BLaER1 treated with 17β-estradiol and CSF1 and Interleukin-3, amounts not matched to agents 10 nM and 100 nM (cell line): ENCODE measurements at regions not wholly inside any gene's neighbourhood (a gene's known extent, or its start where the extent isn't known, plus 50 kb on each side); places are given as distances from the start of the nearest gene placed in this dataset.
A peak's percentile ranks its signal among the peaks of the same experiment; 100 is the strongest.

Experiments used
- H3K27ac ChIP-seq, 11 experiments: shearing (Covaris generic); formaldehyde crosslinking; 2 replicates each; pipeline ENCODE4 v1.8.1; 2022
- H3K27me3 ChIP-seq, 11 experiments: shearing (Covaris generic); formaldehyde crosslinking; 2 replicates each; pipeline ENCODE4 v1.8.1; 2022
- H3K36me3 ChIP-seq, 11 experiments: shearing (Covaris generic); formaldehyde crosslinking; 2 replicates each; pipeline ENCODE4 v1.8.1; 2022
- H3K4me1 ChIP-seq, 10 experiments: shearing (Covaris generic); formaldehyde crosslinking; 2 replicates each; pipeline ENCODE4 v1.8.1; 2022
- H3K4me2 ChIP-seq, 11 experiments: shearing (Covaris generic); formaldehyde crosslinking; 2 replicates each; pipeline ENCODE4 v1.8.1; 2022
- H3K4me3 ChIP-seq, 10 experiments: shearing (Covaris generic); formaldehyde crosslinking; 2 replicates each; pipeline ENCODE4 v1.8.1; 2022
- H3K9ac ChIP-seq, 11 experiments: shearing (Covaris generic); formaldehyde crosslinking; 2 replicates each; pipeline ENCODE4 v1.8.1; 2022
- H3K9me3 ChIP-seq, 11 experiments: shearing (Covaris generic); formaldehyde crosslinking; replicated peaks in 1 of 11; 2 replicates each; pipeline ENCODE4 v1.8.1; 2022
- H4K20me1 ChIP-seq, 11 experiments: shearing (Covaris generic); formaldehyde crosslinking; 2 replicates each; pipeline ENCODE4 v1.8.1; 2022
- Cebpa-rat ChIP-seq, 11 experiments: shearing (Covaris generic); IDR thresholded peaks; 2 replicates each; pipeline ENCODE4 v1.8.1; 2022

GRCh38 chr12:65657635-65658034, 166.6 kb upstream of the HMGA2 start:
- no peak for TF ChIP-seq Cebpa-rat (IDR thresholded peaks at IDR 0.05)
- Histone ChIP-seq H3K4me3 (no peak overlapping the region), H3K27ac (peak overlapping the region in 10 of 11 experiments; percentile 49 to 80 (median 72); a peak in 19 of 22 replicates), H4K20me1 (no peaks in the 10 kb centered on the region), H3K36me3 (no peaks in the 10 kb centered on the region), H3K27me3 (peaks cover 0 to 19% (median 0%) of the 10 kb centered on the region in 11 experiments; a peak in 4 of 22 replicates), H3K9me3 (0 out of 22 replicates have a peak, but pooled peaks cover 0 to 12% (median 0%) of the 10 kb centered on the region in 11 experiments), H3K4me1 (peaks cover 10 to 53% (median 23%) of the 10 kb centered on the region in 10 experiments), H3K4me2 (peak overlapping the region; percentile 48 to 77 (median 64)), H3K9ac (peak overlapping the region in 5 of 11 experiments; percentile 29 to 55 (median 49); a peak in 9 of 22 replicates)

GRCh38 chr12:65658360-65658759, 165.9 kb upstream of the HMGA2 start:
- Histone ChIP-seq H3K9me3 (peaks cover 0 to 12% (median 0%) of the 10 kb centered on the region in 11 experiments; a peak in 2 of 22 replicates), H3K27ac (no peak overlapping the region), H3K4me1 (peaks cover 10 to 50% (median 23%) of the 10 kb centered on the region in 10 experiments)

GRCh38 chr12:65659681-65660080, 164.6 kb upstream of the HMGA2 start:
- Histone ChIP-seq H4K20me1 (no peaks in the 10 kb centered on the region), H3K9me3 (peaks cover 0 to 26% (median 9%) of the 10 kb centered on the region in 11 experiments; a peak in 7 of 22 replicates), H3K4me2 (no peak overlapping the region), H3K27ac (no peak overlapping the region), H3K9ac (no peak overlapping the region), H3K4me1 (peaks cover 10 to 38% (median 22%) of the 10 kb centered on the region in 10 experiments), H3K36me3 (no peaks in the 10 kb centered on the region), H3K4me3 (no peak overlapping the region), H3K27me3 (peaks cover 0 to 21% (median 0%) of the 10 kb centered on the region in 11 experiments; a peak in 4 of 22 replicates)
- no peak for TF ChIP-seq Cebpa-rat (IDR thresholded peaks at IDR 0.05)

More at GRCh38 chr12:65658360-65658759, 165.9 kb upstream of the HMGA2 start:
- Histone ChIP-seq H3K36me3 (no peaks in the 10 kb centered on the region), H3K9ac (no peak overlapping the region), H3K27me3 (peaks cover 0 to 19% (median 0%) of the 10 kb centered on the region in 11 experiments; a peak in 4 of 22 replicates), H3K4me3 (no peak overlapping the region), H4K20me1 (no peaks in the 10 kb centered on the region), H3K4me2 (peak overlapping the region in 1 of 11 experiments; percentile 14; a peak in 1 of 22 replicates)
- TF ChIP-seq Cebpa-rat (IDR thresholded peaks at IDR 0.05): no peak

DNA sequence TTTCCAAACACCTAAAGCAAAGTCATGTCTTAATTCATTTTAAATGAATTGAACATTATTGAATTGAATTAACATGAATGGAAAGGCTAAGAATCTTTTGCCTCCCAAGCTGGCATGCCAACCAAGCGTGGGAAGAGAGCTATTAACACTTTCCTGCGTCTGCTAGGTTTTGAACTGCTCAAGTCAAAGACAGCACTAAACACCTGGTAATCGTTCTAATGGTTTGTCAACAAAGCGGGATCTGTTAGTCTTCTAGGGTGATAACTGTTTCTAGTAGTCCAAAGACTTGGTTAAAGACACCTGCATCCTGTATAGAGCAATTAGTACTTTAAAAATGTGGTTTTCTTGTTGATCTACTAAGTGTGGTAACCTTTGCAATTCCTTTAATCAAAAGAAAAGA, 164.2 kb upstream of the HMGA2 start:
- H3K27ac ChIP-seq: no peak overlapping the region
- H3K4me3 ChIP-seq: no peak overlapping the region
- H3K4me2 ChIP-seq: no peak overlapping the region
- TF ChIP-seq Cebpa-rat (IDR thresholded peaks at IDR 0.05): no peak
- H3K36me3 ChIP-seq: no peaks in the 10 kb centered on the region
- H3K27me3 ChIP-seq: peaks cover 0 to 19% (median 0%) of the 10 kb centered on the region in 11 experiments; a peak in 4 of 22 replicates
- peaks cover 10 to 34% (median 21%) of the 10 kb centered on the region in 10 experiments for H3K4me1 ChIP-seq
- H4K20me1 ChIP-seq: no peaks in the 10 kb centered on the region
- H3K9me3 ChIP-seq: peaks cover 0 to 30% (median 10%) of the 10 kb centered on the region in 11 experiments; a peak in 7 of 22 replicates
- H3K9ac ChIP-seq: no peak overlapping the region

- TF ChIP-seq Cebpa-rat (IDR thresholded peaks at IDR 0.05): no peak
- no peaks in the 10 kb centered on the region for H4K20me1 ChIP-seq
- peaks cover 0 to 17% (median 0%) of the 10 kb centered on the region in 11 experiments; a peak in 3 of 22 replicates for H3K27me3 ChIP-seq
- no peak overlapping the region for H3K9ac ChIP-seq
- H3K4me3 ChIP-seq: no peak overlapping the region
- H3K36me3 ChIP-seq: no peaks in the 10 kb centered on the region
- H3K9me3 ChIP-seq: peaks cover 0 to 31% (median 10%) of the 10 kb centered on the region in 11 experiments; a peak in 7 of 22 replicates
- H3K4me1 ChIP-seq: peaks cover 10 to 26% (median 21%) of the 10 kb centered on the region in 10 experiments
- H3K4me2 ChIP-seq: no peak overlapping the region
- H3K27ac ChIP-seq: no peak overlapping the region
Measured at GRCh38 chr12:65660836-65661235, 163.4 kb upstream of the HMGA2 start.

DNA sequence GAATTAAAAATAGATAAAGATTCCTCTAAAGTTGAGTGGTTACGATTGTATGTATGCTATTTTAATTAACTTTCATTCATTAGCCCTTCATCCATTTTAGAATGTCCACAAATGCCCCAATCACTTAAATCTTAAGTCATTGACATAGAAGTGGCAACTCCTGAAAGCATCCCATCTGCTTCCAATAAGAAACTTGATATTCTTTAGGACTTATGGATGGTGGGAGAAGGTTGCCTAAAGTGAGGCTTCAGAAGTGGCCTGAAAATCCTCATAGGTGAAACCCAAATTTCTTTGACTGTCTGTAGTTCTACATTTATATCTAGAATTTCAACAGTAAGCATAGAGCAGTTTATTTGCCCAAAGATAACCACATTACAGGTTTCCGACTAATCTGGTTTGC, 161.7 kb upstream of the HMGA2 start:
- Histone ChIP-seq H3K4me3 (no peak overlapping the region), H3K4me2 (no peak overlapping the region), H3K36me3 (no peaks in the 10 kb centered on the region), H4K20me1 (no peaks in the 10 kb centered on the region), H3K9me3 (peaks cover 3 to 31% (median 10%) of the 10 kb centered on the region in 11 experiments; a peak in 7 of 22 replicates), H3K9ac (no peak overlapping the region), H3K27ac (no peak overlapping the region), H3K4me1 (peaks cover 3 to 10% (median 4%) of the 10 kb centered on the region in 10 experiments), H3K27me3 (peaks cover 0 to 17% (median 0%) of the 10 kb centered on the region in 11 experiments; a peak in 3 of 22 replicates)
- no peak for TF ChIP-seq Cebpa-rat (IDR thresholded peaks at IDR 0.05)

GRCh38 chr12:65663097-65663496, 161.2 kb upstream of the HMGA2 start:
- Histone ChIP-seq H4K20me1 (no peaks in the 10 kb centered on the region), H3K27me3 (peaks cover 0 to 17% (median 0%) of the 10 kb centered on the region in 11 experiments; a peak in 3 of 22 replicates), H3K4me3 (no peak overlapping the region), H3K36me3 (no peaks in the 10 kb centered on the region), H3K9me3 (peaks cover 3 to 31% (median 10%) of the 10 kb centered on the region in 11 experiments; a peak in 7 of 22 replicates), H3K4me2 (no peak overlapping the region), H3K4me1 (peaks cover 0 to 10% (median 0%) of the 10 kb centered on the region in 10 experiments; a peak in 5 of 20 replicates), H3K9ac (no peak overlapping the region), H3K27ac (no peak overlapping the region)
- TF ChIP-seq Cebpa-rat (IDR thresholded peaks at IDR 0.05): no peak

GRCh38 chr12:65663648-65664047, 160.6 kb upstream of the HMGA2 start:
- Histone ChIP-seq H3K36me3 (no peaks in the 10 kb centered on the region), H3K27ac (no peak overlapping the region), H3K4me3 (no peak overlapping the region), H3K4me1 (peaks cover 0 to 10% (median 0%) of the 10 kb centered on the region in 10 experiments; a peak in 4 of 20 replicates), H3K27me3 (peaks cover 0 to 17% (median 0%) of the 10 kb centered on the region in 11 experiments; a peak in 3 of 22 replicates), H3K9ac (no peak overlapping the region), H3K9me3 (peaks cover 3 to 31% (median 10%) of the 10 kb centered on the region in 11 experiments; a peak in 7 of 22 replicates), H3K4me2 (no peak overlapping the region), H4K20me1 (no peaks in the 10 kb centered on the region)
- TF ChIP-seq Cebpa-rat (IDR thresholded peaks at IDR 0.05): no peak

GRCh38 chr12:65664715-65665250, 159.5 kb upstream of the HMGA2 start:
- Histone ChIP-seq H4K20me1 (no peaks in the 10 kb centered on the region), H3K9me3 (peaks cover 3 to 28% (median 10%) of the 10 kb centered on the region in 11 experiments; a peak in 7 of 22 replicates), H3K27ac (no peak overlapping the region), H3K36me3 (no peaks in the 10 kb centered on the region), H3K27me3 (peaks cover 0 to 15% (median 0%) of the 10 kb centered on the region in 11 experiments; a peak in 3 of 22 replicates), H3K4me1 (peaks cover 0 to 10% (median 0%) of the 10 kb centered on the region in 10 experiments; a peak in 4 of 20 replicates), H3K4me3 (no peak overlapping the region), H3K4me2 (no peak overlapping the region), H3K9ac (no peak overlapping the region)
- TF ChIP-seq Cebpa-rat (IDR thresholded peaks at IDR 0.05): no peak
